ENCODE measurements at regions not wholly inside any gene's neighbourhood (a gene's known extent, or its start where the extent isn't known, plus 50 kb on each side); places are given as distances from the start of the nearest gene placed in this dataset.

- TF ChIP-seq CTCF (IDR thresholded peaks at IDR 0.05) (no peak), POLR2A (IDR thresholded peaks at IDR 0.05) (no peak)
These were observed 1584.5 kb downstream of the NLGN4Y start for GRCh38 chrY:16108839-16109238.

Measured in right lobe of liver (tissue), 4 donors.